Skin epidermis (tissue), 12 donors: ENCODE measurements at regions not wholly inside any gene's neighbourhood (a gene's known extent, or its start where the extent isn't known, plus 50 kb on each side); places are given as distances from the start of the nearest gene placed in this dataset.
A peak's percentile ranks its signal among the peaks of the same experiment; 100 is the strongest.
"Not testable (repeated sequence)": the region's sequence is repeated elsewhere in the genome, so short reads cannot be mapped to it uniquely, and the experiment has no call there.

ENCODE experiments used
- H3K27ac ChIP-seq, 21 experiments: fragments of 200-600 bp; sonication (generic) in 11 of 21; one replicate each; pipeline ENCODE4 v1.5.0; 2020; ENCODE audit warnings: mild to moderate bottlenecking in 3 of 21, inconsistent platforms in 2 of 21, moderate library complexity in 2 of 21
- H3K4me3 ChIP-seq, 7 experiments: fragments of 200-600 bp; sonication (generic) in 2 of 7; one replicate each; pipeline ENCODE4 v1.5.0; 2020; ENCODE audit warnings: inconsistent platforms in 2 of 7, mild to moderate bottlenecking in 2 of 7, moderate library complexity in 1 of 7

- Histone ChIP-seq H3K4me3 (no peak overlapping the region), H3K27ac (no peak overlapping the region)
Measured at GRCh38 chr12:86608638-86609037, 352.4 kb upstream of the MGAT4C start.

GRCh38 chr12:86601550-86602308 is 345.5 kb upstream of the MGAT4C start:
- no peak overlapping the region for H3K4me3 ChIP-seq
- no peak overlapping the region for H3K27ac ChIP-seq

DNA sequence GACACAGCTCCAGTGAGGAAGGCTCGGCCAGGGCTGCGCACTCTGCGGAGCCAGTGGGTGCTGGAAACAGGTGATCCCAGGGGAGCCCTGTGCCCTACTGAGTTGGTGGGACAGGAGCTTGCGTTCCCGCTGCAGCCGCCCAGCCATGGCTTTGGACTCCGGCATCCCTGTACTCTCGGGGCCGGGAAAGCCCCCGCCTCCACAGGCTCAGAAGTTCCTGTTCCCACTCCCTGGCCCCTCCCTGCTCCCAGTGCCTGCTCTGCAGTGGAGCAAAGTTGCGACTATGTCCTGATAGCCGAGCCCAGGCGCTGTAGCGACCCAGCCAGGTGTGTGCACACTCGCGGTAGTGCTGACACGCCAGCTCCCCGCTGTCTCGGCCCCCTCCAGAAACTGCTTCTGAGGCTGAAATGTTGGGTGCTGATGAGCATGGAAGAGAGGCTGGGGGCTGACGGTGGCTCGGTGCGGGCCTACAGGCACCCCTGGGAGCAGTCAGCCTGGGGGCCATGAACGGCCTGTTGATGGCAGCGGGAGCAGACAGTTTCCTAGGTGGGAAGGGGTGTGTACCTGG is 344.6 kb upstream of the MGAT4C start:
- Histone ChIP-seq H3K27ac (no peak overlapping the region), H3K4me3 (no peak overlapping the region)

DNA sequence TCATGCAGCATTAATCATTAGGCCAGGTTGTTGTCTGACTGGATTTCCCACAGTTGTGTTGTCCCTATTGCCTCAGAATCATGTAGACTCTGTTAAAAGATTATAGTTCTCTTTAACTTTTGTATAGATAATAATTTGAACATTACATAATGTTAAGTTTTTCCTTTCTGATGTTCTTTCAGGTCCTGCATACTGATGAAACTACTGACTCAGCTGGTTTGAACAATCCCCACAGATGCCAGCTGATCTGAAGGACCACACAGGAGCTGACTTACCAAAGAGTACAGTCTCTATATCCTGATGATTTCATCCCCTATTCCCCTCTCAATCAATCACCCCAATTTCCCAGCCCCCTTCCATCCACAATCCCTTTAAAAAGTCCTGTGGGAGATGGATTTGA is 341.2 kb upstream of the MGAT4C start:
- no peak overlapping the region for H3K27ac ChIP-seq
- no peak overlapping the region for H3K4me3 ChIP-seq

DNA sequence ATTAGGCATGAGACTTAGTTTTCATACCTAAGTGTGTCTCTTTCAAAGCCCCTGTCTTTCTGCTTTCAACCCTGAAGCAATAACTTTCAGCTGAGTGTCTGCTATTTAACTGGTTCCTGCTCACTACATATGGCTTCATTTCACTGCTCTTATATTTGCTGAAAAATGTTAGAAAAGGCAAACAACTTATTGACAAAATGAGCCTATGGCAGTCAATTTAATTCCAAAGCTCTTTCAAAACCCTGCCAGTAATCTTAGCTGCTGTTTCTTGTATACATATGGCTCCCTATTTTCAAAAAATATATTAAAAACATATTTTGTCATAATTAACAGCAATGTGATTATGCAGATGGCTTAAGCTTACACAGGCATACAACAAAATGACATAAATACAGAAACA is 334.1 kb upstream of the MGAT4C start:
- Histone ChIP-seq H3K4me3 (no peak overlapping the region), H3K27ac (no peak overlapping the region)

DNA sequence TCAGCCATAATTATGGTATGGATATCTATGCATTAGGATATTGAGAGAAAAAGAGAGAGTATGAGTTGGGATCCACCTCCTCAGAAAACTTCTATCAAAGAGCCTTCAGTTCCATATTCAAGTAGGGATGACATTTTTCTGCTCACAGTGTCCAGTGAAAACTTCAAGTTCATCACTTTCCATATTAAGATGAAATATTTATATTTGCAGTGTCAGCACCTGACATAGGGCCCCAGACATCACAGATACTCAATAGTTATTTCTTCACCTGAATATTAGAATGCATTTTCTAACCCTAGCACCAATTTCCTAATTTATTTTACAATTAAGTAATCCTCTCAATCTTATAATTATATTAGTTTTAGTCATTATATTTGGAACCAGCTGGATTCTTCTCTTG is 318.0 kb upstream of the MGAT4C start:
- Histone ChIP-seq H3K4me3 (no peak overlapping the region), H3K27ac (no peak overlapping the region)

DNA sequence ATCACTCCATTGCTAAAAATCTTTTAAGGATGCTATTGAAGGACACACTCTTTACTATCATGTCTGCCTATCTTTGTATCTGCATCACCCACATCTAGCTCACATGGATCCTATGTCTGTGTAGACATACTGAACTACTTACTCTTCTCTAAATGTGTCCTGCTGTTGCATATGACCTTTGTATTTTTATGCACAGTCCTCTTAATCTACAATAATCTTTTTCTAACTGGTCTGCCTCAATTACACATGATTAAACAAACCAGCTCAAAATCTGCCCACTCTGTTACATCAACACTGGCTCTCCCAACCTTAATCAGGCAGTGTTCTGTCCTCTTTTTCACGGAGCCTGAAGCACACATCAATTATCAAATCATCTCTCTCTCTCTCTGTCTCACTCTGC is 316.3 kb upstream of the MGAT4C start:
- Histone ChIP-seq H3K27ac (no peak overlapping the region), H3K4me3 (no peak overlapping the region)

GRCh38 chr12:86565038-86565437 is 308.8 kb upstream of the MGAT4C start:
- H3K4me3 ChIP-seq: no peak overlapping the region
- no peak overlapping the region for H3K27ac ChIP-seq

GRCh38 chr12:86555491-86555890 is 299.3 kb upstream of the MGAT4C start:
- not testable (repeated sequence) for H3K27ac ChIP-seq, H3K4me3 ChIP-seq

- H3K4me3 ChIP-seq: no peak overlapping the region
- H3K27ac ChIP-seq: no peak overlapping the region
Measured at GRCh38 chr12:86551146-86551571, 295.0 kb upstream of the MGAT4C start.

GRCh38 chr12:86550218-86551145 is 294.3 kb upstream of the MGAT4C start:
- Histone ChIP-seq H3K4me3 (no peak overlapping the region), H3K27ac (no peak overlapping the region)

GRCh38 chr12:86543716-86544115 is 287.5 kb upstream of the MGAT4C start:
- no peak overlapping the region for H3K4me3 ChIP-seq

DNA sequence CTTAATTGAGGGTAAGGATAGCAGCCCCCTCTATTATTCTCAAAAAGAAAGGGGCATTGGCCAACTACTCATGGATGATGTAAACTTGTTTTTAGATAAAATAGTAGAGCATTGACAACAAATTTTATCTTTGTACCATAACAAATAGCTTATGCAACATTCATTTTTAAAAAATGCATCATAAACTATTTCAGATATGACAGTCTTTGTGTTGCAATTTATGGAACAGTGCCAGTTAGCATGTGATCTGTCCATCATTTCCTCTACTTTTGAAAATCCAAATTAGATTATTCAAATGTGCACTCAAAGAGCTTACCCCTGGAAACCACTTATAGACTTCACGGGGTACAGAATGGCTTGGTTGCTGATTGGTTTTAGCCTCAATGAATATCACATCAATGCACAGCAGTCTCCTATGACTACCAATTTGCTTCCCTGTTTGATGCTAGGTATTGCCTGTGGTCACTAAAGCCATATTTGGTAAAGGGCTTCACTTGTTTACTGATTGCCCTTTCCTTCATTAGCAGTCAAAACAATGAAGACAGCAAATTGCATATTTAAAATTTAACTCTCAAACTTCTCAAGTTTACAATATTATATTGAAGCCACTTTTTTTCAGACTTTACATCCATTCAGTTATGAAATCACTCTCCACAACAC is 274.9 kb upstream of the MGAT4C start:
- Histone ChIP-seq H3K27ac (no peak overlapping the region), H3K4me3 (no peak overlapping the region)

More at GRCh38 chr12:86543716-86544115, 287.5 kb upstream of the MGAT4C start:
- H3K27ac ChIP-seq: no peak overlapping the region

GRCh38 chr12:86526060-86526595 is 269.9 kb upstream of the MGAT4C start:
- no peak overlapping the region for H3K27ac ChIP-seq
- H3K4me3 ChIP-seq: no peak overlapping the region

- no peak overlapping the region for H3K27ac ChIP-seq
Measured at GRCh38 chr12:86523844-86524243, 267.7 kb upstream of the MGAT4C start.

GRCh38 chr12:86521870-86522269 is 265.7 kb upstream of the MGAT4C start:
- H3K4me3 ChIP-seq: no peak overlapping the region
- H3K27ac ChIP-seq: no peak overlapping the region

More at GRCh38 chr12:86523844-86524243, 267.7 kb upstream of the MGAT4C start:
- no peak overlapping the region for H3K4me3 ChIP-seq

GRCh38 chr12:86513226-86513625 is 257.0 kb upstream of the MGAT4C start:
- Histone ChIP-seq H3K4me3 (no peak overlapping the region), H3K27ac (peak overlapping the region in 1 of 21 experiments; percentile 17)

DNA sequence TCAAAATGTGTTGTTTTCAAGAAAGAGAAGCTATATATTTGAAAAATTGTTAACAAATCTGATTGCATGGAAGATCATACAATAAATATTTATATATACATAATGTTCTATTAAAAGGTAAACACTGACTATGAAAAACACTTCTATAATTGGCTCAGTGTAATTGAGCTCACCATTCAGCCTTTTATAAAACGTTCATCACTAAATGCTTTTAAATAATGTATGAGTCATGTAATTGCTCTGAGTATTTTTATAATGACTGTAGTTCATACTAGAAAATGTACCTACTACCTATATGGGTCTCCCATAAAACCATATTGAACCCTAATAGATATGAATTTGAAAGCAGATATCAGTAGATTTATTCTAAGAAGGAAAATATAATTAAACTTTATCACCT is 240.4 kb upstream of the MGAT4C start:
- Histone ChIP-seq H3K4me3 (no peak overlapping the region), H3K27ac (no peak overlapping the region)

DNA sequence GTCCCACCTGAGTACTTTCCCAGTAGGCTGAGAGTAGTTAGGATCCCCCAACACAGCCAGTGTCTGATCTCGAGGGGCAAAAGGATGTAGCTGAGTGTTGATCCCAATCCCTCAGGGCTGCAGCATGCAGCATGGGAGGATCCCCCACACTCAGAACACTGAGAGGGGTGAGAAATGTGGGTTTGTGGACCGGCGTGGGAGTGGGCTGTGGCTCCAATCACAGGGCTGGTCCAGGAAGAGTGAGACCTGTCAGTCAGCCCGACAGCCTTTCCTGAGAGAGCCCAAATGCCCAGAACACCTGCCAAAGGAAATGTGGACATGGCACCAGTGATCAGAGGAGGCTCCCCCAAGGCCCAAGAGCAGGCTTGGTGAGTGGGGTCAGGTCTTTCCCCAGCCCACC is 228.3 kb upstream of the MGAT4C start:
- H3K27ac ChIP-seq: no peak overlapping the region
- no peak overlapping the region for H3K4me3 ChIP-seq

DNA sequence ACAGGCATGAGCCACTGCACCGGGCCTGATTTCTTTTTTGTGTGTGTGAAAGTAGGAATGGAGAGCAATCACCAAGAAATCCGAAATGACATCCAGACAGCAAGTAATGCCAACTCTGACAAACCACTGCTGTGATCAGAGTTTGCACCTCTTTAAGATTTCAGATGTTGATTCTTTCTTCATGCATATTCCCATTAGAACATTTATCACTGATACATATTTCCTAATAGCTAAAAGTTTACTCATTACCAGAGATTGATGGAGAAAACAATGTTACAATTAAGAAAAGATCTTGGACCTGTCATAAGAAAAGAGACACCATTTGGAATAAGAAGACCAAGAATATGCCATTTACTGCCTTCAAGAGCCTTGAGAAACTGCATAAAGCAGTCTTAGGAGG is 217.0 kb upstream of the MGAT4C start:
- H3K4me3 ChIP-seq: no peak overlapping the region
- no peak overlapping the region for H3K27ac ChIP-seq
